ENCODE measurements at regions not wholly inside any gene's neighbourhood (a gene's known extent, or its start where the extent isn't known, plus 50 kb on each side); places are given as distances from the start of the nearest gene placed in this dataset.

- TF ChIP-seq CTCF (IDR thresholded peaks at IDR 0.05) = no peak
- TF ChIP-seq POLR2AphosphoS5 (IDR thresholded peaks at IDR 0.05) = no peak
- no peak for TF ChIP-seq POLR2A (IDR thresholded peaks at IDR 0.05)
- DNase-seq (ENCODE audit: low spot score) = no peak
- Histone ChIP-seq H3K9me3 (no peaks in the 10 kb centered on the region), H3K36me3 (no peaks in the 10 kb centered on the region), H3K27ac (no peak overlapping the region), H3K4me3 (no peak overlapping the region), H3K27me3 (replicated peaks; ENCODE audit: insufficient read depth) (peaks cover 9% of the 10 kb centered on the region), H3K4me1 (replicated peaks) (no peaks in the 10 kb centered on the region)
- 78% methylated on average over 28 of the region's 28 CpGs for WGBS
- intact Hi-C loops (cut with DNase I) = no loop called here
Measured at GRCh38 chr13:111895896-111896821, 170.8 kb upstream of the SOX1 start.

- H3K4me3 ChIP-seq = no peak overlapping the region
- no peak for DNase-seq (ENCODE audit: low spot score)
- no peaks in the 10 kb centered on the region for H3K9me3 ChIP-seq
- TF ChIP-seq CTCF (IDR thresholded peaks at IDR 0.05) = no peak
- no peak for TF ChIP-seq POLR2AphosphoS5 (IDR thresholded peaks at IDR 0.05)
- no peak for TF ChIP-seq POLR2A (IDR thresholded peaks at IDR 0.05)
- WGBS = 64% methylated on average over 19 of the region's 19 CpGs
- peaks cover 6% of the 10 kb centered on the region for H3K27me3 ChIP-seq (replicated peaks; ENCODE audit: insufficient read depth)
- H3K4me1 ChIP-seq (replicated peaks) = no peaks in the 10 kb centered on the region
- intact Hi-C loops (cut with DNase I) = no loop called here
- no peaks in the 10 kb centered on the region for H3K36me3 ChIP-seq
- no peak overlapping the region for H3K27ac ChIP-seq
Measured at GRCh38 chr13:111897178-111897845, 169.6 kb upstream of the SOX1 start.

- H3K27me3 ChIP-seq (replicated peaks; ENCODE audit: insufficient read depth) = peaks cover 6% of the 10 kb centered on the region
- no peaks in the 10 kb centered on the region for H3K36me3 ChIP-seq
- no peak for DNase-seq (ENCODE audit: low spot score)
- H3K27ac ChIP-seq = no peak overlapping the region
- intact Hi-C loops (cut with DNase I) = no loop called here
- H3K4me1 ChIP-seq (replicated peaks) = no peaks in the 10 kb centered on the region
- no peaks in the 10 kb centered on the region for H3K9me3 ChIP-seq
- 75% methylated on average over 9 of the region's 9 CpGs for WGBS
- no peak for TF ChIP-seq CTCF (IDR thresholded peaks at IDR 0.05)
- TF ChIP-seq POLR2AphosphoS5 (IDR thresholded peaks at IDR 0.05) = no peak
- TF ChIP-seq POLR2A (IDR thresholded peaks at IDR 0.05) = no peak
- no peak overlapping the region for H3K4me3 ChIP-seq
Measured at GRCh38 chr13:111897846-111898215, 169.1 kb upstream of the SOX1 start.

- TF ChIP-seq POLR2A (IDR thresholded peaks at IDR 0.05) (no peak), CTCF (IDR thresholded peaks at IDR 0.05) (no peak), POLR2AphosphoS5 (IDR thresholded peaks at IDR 0.05) (no peak)
- no peak for DNase-seq (ENCODE audit: low spot score)
- no peaks in the 10 kb centered on the region for H3K9me3 ChIP-seq
- H3K36me3 ChIP-seq = no peaks in the 10 kb centered on the region
- WGBS = 88% methylated on average over 32 of the region's 35 CpGs
- H3K27me3 ChIP-seq (replicated peaks; ENCODE audit: insufficient read depth) = peaks cover under 1% of the 10 kb centered on the region
- H3K4me1 ChIP-seq (replicated peaks) = no peaks in the 10 kb centered on the region
- H3K27ac ChIP-seq = no peak overlapping the region
- intact Hi-C loops (cut with DNase I) = no loop called here
- H3K4me3 ChIP-seq = no peak overlapping the region
Measured at GRCh38 chr13:111898956-111899713, 167.8 kb upstream of the SOX1 start.
